HUES6 (cell line): ENCODE measurements at regions not wholly inside any gene's neighbourhood (a gene's known extent, or its start where the extent isn't known, plus 50 kb on each side); places are given as distances from the start of the nearest gene placed in this dataset.

Experiments used
- H3K27ac ChIP-seq: 2 replicates; pipeline ENCODE4 v1.7.0; 2013; ENCODE audit warnings: low read depth, mild to moderate bottlenecking, low read length, inconsistent platforms
- H3K27me3 ChIP-seq: 2 replicates; pipeline ENCODE4 v1.6.1; 2013; ENCODE audit warnings: low read length; ENCODE audit not compliant: control insufficient read depth, insufficient read depth
- H3K36me3 ChIP-seq: 2 replicates; pipeline ENCODE4 v1.6.1; 2013; ENCODE audit warnings: low read length; ENCODE audit not compliant: control insufficient read depth, insufficient read depth
- H3K4me1 ChIP-seq: 2 replicates; pipeline ENCODE4 v1.6.1; 2013; ENCODE audit warnings: low read length; ENCODE audit not compliant: control insufficient read depth, insufficient read depth
- H3K4me3 ChIP-seq: 2 replicates; pipeline ENCODE4 v1.5.1; 2013; ENCODE audit warnings: low read depth, low read length
- H3K9ac ChIP-seq: one replicate; pipeline ENCODE4 v1.6.1; 2013; ENCODE audit warnings: mild to moderate bottlenecking, low read length
- H3K9me3 ChIP-seq: 2 replicates; pipeline ENCODE4 v1.6.1; 2013; ENCODE audit warnings: low read depth, low read length; ENCODE audit not compliant: control insufficient read depth, insufficient read depth

DNA sequence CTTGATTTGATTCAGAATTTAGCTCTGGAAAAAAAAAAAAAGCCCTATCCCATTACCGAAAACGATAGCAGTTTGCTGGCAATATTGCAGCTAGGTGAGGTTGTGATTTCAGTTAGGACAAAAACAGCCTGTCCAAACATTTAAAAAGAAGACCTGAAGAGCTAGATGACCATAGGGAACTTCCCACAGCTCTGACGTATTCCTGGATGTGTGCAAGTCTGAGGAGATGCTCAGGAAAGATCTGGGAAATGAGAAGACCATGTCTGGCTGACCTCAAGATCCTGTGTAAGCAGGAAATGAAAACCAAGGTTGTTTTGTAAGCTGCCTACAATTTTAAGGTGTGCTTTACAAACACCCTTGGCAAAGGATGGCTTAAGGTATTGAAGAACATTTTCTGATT is 88.7 kb downstream of the RAMP3 start:
- Histone ChIP-seq H3K9me3 (no peaks in the 10 kb centered on the region), H3K27ac (no peak overlapping the region), H3K9ac (no peak overlapping the region), H3K4me3 (no peak overlapping the region), H3K4me1 (no peaks in the 10 kb centered on the region), H3K36me3 (no peaks in the 10 kb centered on the region), H3K27me3 (0 out of 2 replicates have a peak, but pooled peaks cover 2% of the 10 kb centered on the region)

DNA sequence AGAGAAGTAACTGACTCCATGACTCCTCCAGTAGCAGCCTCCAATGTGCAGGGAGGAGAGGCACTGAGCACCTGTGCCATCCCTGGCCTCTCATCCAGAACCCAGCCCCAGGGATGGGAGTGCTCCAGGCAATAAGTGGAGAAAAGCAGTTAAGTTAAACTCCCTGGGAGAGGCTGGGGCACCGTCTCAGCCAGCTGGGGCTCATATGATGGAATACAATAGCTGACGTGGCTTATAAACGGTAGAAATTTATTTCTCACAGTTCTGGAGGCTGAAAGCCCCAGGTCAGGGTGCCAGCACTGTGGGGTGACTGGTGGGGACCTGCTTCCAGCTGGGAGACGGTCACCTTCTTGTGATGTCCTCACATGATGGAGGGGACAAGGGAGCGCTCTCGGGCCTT is 94.7 kb downstream of the RAMP3 start:
- Histone ChIP-seq H3K9me3 (no peaks in the 10 kb centered on the region), H3K4me1 (no peaks in the 10 kb centered on the region), H3K4me3 (no peak overlapping the region), H3K9ac (no peak overlapping the region), H3K36me3 (no peaks in the 10 kb centered on the region), H3K27me3 (0 out of 2 replicates have a peak, but pooled peaks cover 3% of the 10 kb centered on the region), H3K27ac (no peak overlapping the region)

- Histone ChIP-seq H3K27ac (no peak overlapping the region), H3K4me3 (no peak overlapping the region), H3K4me1 (no peaks in the 10 kb centered on the region), H3K36me3 (no peaks in the 10 kb centered on the region), H3K27me3 (0 out of 2 replicates have a peak, but pooled peaks cover 3% of the 10 kb centered on the region), H3K9me3 (no peaks in the 10 kb centered on the region), H3K9ac (no peak overlapping the region)
Measured at GRCh38 chr7:45252857-45253256, 95.3 kb downstream of the RAMP3 start.

DNA sequence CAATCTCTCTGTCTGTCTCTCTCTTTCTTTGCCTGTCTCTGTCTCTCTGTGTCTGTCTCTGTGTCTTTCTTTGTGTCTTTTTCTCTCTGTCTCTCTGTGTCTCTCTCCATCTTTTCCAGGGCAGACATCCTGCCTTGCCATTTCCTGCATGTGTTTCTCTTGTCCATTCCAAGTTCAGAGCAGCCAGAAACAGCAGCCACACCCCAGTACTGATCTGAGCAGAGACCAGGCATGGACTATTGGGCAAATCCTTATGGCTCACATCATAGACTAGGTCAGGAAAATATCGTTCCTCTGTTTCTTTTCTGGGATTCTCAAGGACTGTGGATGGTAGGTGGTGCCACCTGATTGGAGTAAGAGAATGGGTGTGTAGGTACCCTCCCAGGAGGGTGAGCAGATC is 95.8 kb downstream of the RAMP3 start:
- Histone ChIP-seq H3K4me3 (no peak overlapping the region), H3K4me1 (no peaks in the 10 kb centered on the region), H3K27me3 (0 out of 2 replicates have a peak, but pooled peaks cover 3% of the 10 kb centered on the region), H3K9me3 (no peaks in the 10 kb centered on the region), H3K36me3 (no peaks in the 10 kb centered on the region), H3K9ac (no peak overlapping the region), H3K27ac (no peak overlapping the region)

GRCh38 chr7:45255187-45255586 is 97.6 kb downstream of the RAMP3 start:
- Histone ChIP-seq H3K4me3 (no peak overlapping the region), H3K9ac (no peak overlapping the region), H3K27ac (no peak overlapping the region), H3K27me3 (peaks cover 15% of the 10 kb centered on the region), H3K9me3 (no peaks in the 10 kb centered on the region), H3K4me1 (peaks cover 4% of the 10 kb centered on the region; the same call in 1 of the 2 replicates), H3K36me3 (no peaks in the 10 kb centered on the region)

GRCh38 chr7:45256309-45256708 is 98.7 kb downstream of the RAMP3 start:
- Histone ChIP-seq H3K27me3 (peaks cover 15% of the 10 kb centered on the region), H3K4me3 (no peak overlapping the region), H3K4me1 (peaks cover 4% of the 10 kb centered on the region; the same call in 1 of the 2 replicates), H3K9ac (no peak overlapping the region), H3K9me3 (no peaks in the 10 kb centered on the region), H3K36me3 (no peaks in the 10 kb centered on the region), H3K27ac (no peak overlapping the region)

DNA sequence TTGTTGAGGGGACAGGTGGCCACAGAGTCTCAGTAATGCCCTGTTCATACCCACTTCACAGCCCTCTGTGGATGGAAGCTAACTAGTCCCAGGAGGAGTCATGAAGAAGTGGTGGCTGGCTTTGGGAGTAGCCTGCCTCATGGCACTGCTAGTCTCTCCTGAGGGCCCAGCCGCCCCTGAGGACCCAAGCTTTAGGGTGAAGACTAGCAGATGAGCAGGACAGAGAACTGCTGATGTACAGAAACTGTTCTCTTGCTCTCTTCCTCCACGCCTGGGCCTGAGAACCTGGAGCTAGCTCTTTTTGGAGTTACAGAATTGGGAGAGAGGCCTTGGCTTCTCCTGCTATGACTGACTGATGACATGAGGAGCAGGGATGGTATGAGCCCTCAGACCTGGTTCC is 99.2 kb downstream of the RAMP3 start:
- Histone ChIP-seq H3K36me3 (no peaks in the 10 kb centered on the region), H3K27me3 (peaks cover 15% of the 10 kb centered on the region), H3K27ac (no peak overlapping the region), H3K4me3 (no peak overlapping the region), H3K9ac (no peak overlapping the region), H3K9me3 (no peaks in the 10 kb centered on the region), H3K4me1 (peaks cover 4% of the 10 kb centered on the region; the same call in 1 of the 2 replicates)

DNA sequence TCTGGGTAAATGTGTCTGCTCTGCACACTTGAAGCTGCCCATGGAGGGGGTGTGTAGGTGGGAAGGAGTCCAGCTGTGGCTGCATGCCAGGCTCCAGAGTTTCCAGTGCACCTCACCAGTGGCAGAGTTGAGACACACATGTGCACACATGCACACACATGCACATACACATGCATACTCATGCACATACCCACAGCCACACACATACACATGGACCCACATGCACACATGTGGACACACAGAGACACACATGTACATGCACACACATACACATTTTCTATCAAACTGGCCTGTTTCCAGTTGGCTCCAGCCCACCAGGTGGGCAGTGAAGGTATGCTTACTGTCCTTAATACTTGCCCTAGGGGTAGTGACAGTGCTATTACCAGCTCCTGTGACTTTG is 99.7 kb downstream of the RAMP3 start:
- peaks cover 15% of the 10 kb centered on the region for H3K27me3 ChIP-seq
- no peak overlapping the region for H3K27ac ChIP-seq
- no peaks in the 10 kb centered on the region for H3K36me3 ChIP-seq
- no peak overlapping the region for H3K9ac ChIP-seq
- 0 out of 2 replicates have a peak, but pooled peaks cover 3% of the 10 kb centered on the region for H3K9me3 ChIP-seq
- peaks cover 4% of the 10 kb centered on the region; the same call in 1 of the 2 replicates for H3K4me1 ChIP-seq
- no peak overlapping the region for H3K4me3 ChIP-seq

DNA sequence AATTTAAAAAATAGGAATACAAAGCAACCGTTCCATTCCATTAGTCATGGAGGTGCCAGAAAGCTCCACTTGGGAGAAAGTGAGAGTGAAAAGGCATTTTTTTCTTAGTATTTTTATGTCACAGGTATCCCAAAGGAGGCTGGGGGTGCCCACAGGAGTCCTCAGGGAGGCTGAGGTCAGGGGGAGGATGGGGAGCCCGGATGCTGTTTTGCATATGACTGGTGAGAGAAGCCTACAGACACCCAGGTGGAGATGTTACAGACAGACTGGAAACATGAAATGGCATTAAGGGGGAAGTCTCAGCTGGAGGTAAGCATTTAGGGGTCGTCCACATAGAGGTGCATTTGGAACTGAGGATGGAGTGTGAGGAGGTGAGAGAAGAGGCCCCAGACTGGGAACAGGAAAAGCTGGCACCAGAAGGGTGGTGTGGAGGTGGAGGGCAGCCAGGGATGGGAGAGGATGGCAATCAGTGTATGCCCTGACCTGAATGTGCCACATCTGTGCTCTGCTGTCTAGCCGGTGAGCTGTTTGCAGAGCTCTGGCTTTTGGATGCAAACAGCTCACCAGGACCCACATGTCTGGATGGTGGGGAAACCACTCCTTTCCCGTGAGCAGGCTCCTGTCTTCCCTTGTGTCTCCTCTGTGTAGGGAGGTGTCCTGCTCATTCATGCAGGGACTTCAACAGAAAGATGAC is 101.1 kb downstream of the RAMP3 start:
- Histone ChIP-seq H3K27ac (no peak overlapping the region), H3K4me1 (peaks cover 4% of the 10 kb centered on the region; the same call in 1 of the 2 replicates), H3K27me3 (peaks cover 12% of the 10 kb centered on the region), H3K36me3 (no peaks in the 10 kb centered on the region), H3K4me3 (no peak overlapping the region), H3K9me3 (0 out of 2 replicates have a peak, but pooled peaks cover 3% of the 10 kb centered on the region), H3K9ac (no peak overlapping the region)

- no peaks in the 10 kb centered on the region for H3K36me3 ChIP-seq
- H3K4me1 ChIP-seq: peaks cover 4% of the 10 kb centered on the region; the same call in 1 of the 2 replicates
- H3K27me3 ChIP-seq: peaks cover 12% of the 10 kb centered on the region
- H3K9me3 ChIP-seq: 0 out of 2 replicates have a peak, but pooled peaks cover 3% of the 10 kb centered on the region
- H3K4me3 ChIP-seq: no peak overlapping the region
- H3K27ac ChIP-seq: no peak overlapping the region
- H3K9ac ChIP-seq: no peak overlapping the region
Measured at GRCh38 chr7:45259227-45259596, 101.6 kb downstream of the RAMP3 start.

- H3K9ac ChIP-seq: no peak overlapping the region
- H3K27ac ChIP-seq: no peak overlapping the region
- H3K36me3 ChIP-seq: no peaks in the 10 kb centered on the region
- H3K4me1 ChIP-seq: peaks cover 4% of the 10 kb centered on the region; the same call in 1 of the 2 replicates
- H3K27me3 ChIP-seq: peaks cover 12% of the 10 kb centered on the region
- peak overlapping the region; percentile 36; the same call in 1 of the 2 replicates for H3K4me3 ChIP-seq
- 0 out of 2 replicates have a peak, but pooled peaks cover 3% of the 10 kb centered on the region for H3K9me3 ChIP-seq
Measured at GRCh38 chr7:45259966-45260646, 102.5 kb downstream of the RAMP3 start.
